HEK293 (cell line): ENCODE measurements at regions not wholly inside any gene's neighbourhood (a gene's known extent, or its start where the extent isn't known, plus 50 kb on each side); places are given as distances from the start of the nearest gene placed in this dataset.

Source experiments
- CTCF ChIA-PET: fragments of 350-600 bp; formaldehyde crosslinking; extraction: SDS; loops from one replicate; lab custom pipeline; 2021; ENCODE audit warnings: antibody characterized with exemption; lab: Yijun Ruan, JAX
- POLR2A ChIA-PET: fragments of 300-600 bp; formaldehyde crosslinking; extraction: SDS; loops from one replicate; lab custom pipeline; 2020; ENCODE audit warnings: antibody characterized with exemption, inconsistent platforms; lab: Yijun Ruan, JAX
- H3K27ac ChIP-seq: fragments of 200-500 bp; sonication (Bioruptor generic); 2 replicates; pipeline ENCODE4 v1.5.1; 2014; ENCODE audit warnings: low read depth, low read length, control low read depth, inconsistent platforms; ENCODE audit errors: extremely low read depth
- H3K36me3 ChIP-seq, 2 experiments: fragments of 200-500 bp in 1 of 2; sonication (Bioruptor generic) in 1 of 2; 1 replicate in 1 of 2; 2 replicates in 1 of 2; pipeline ENCODE4 v1.5.1; 2014 to 2017; ENCODE audit warnings: inconsistent platforms in 2 of 2, low read length in 2 of 2; ENCODE audit not compliant: control insufficient read depth in 2 of 2, insufficient read depth in 1 of 2
- H3K4me1 ChIP-seq: fragments of 200-500 bp; sonication (Bioruptor generic); 2 replicates; pipeline ENCODE4 v1.5.1; 2014; ENCODE audit warnings: mild to moderate bottlenecking, low read length, inconsistent platforms; ENCODE audit not compliant: control insufficient read depth, insufficient read depth
- H3K4me3 ChIP-seq: 2 replicates; pipeline ENCODE4 v1.5.1; 2011; ENCODE audit warnings: low read depth, mild to moderate bottlenecking, control low read depth, low read length, moderate library complexity
- H3K9me3 ChIP-seq: fragments of 200-500 bp; sonication (Bioruptor generic); 2 replicates; pipeline ENCODE4 v1.5.1; 2014; ENCODE audit warnings: low read depth, low read length, inconsistent platforms; ENCODE audit not compliant: control insufficient read depth, insufficient read depth
- BCL11B ChIP-seq: fragments of 450-650 bp; formaldehyde crosslinking; IDR thresholded peaks from 2 replicates; pipeline ENCODE4 v1.5.1; 2016; ENCODE audit warnings: low read depth, missing biosample characterization, missing genetic modification characterization
- GLI4 ChIP-seq: fragments of 450-650 bp; formaldehyde crosslinking; IDR thresholded peaks from 2 replicates; pipeline ENCODE4 v1.5.1; 2016; ENCODE audit warnings: missing biosample characterization, missing genetic modification characterization
- IKZF3 ChIP-seq: fragments of 450-650 bp; IDR thresholded peaks from 2 replicates; pipeline ENCODE4 v1.5.0; 2018; ENCODE audit warnings: missing biosample characterization, mild to moderate bottlenecking, missing genetic modification characterization, moderate library complexity
- KLF8 ChIP-seq: fragments of 450-650 bp; formaldehyde crosslinking; IDR thresholded peaks from 2 replicates; pipeline ENCODE4 v1.5.1; 2016; ENCODE audit warnings: missing biosample characterization, missing genetic modification characterization
- PRDM10 ChIP-seq: fragments of 450-650 bp; formaldehyde crosslinking; IDR thresholded peaks from 2 replicates; pipeline ENCODE4 v1.5.1; 2016; ENCODE audit warnings: missing biosample characterization, missing genetic modification characterization
- PRDM6 ChIP-seq: fragments of 450-650 bp; formaldehyde crosslinking; IDR thresholded peaks from 2 replicates; pipeline ENCODE4 v1.5.1; 2017; ENCODE audit warnings: missing biosample characterization, missing genetic modification characterization
- RBAK ChIP-seq: fragments of 450-650 bp; formaldehyde crosslinking; IDR thresholded peaks from 2 replicates; pipeline ENCODE4 v1.5.1; 2016; ENCODE audit warnings: missing biosample characterization, missing genetic modification characterization
- ZBTB1 ChIP-seq: fragments of 450-650 bp; formaldehyde crosslinking; IDR thresholded peaks from 2 replicates; pipeline ENCODE4 v1.5.1; 2016; ENCODE audit warnings: missing biosample characterization, missing genetic modification characterization
- ZBTB8A ChIP-seq: fragments of 450-650 bp; formaldehyde crosslinking; IDR thresholded peaks from 2 replicates; pipeline ENCODE4 v1.5.1; 2016; ENCODE audit warnings: missing biosample characterization, missing genetic modification characterization
- ZNF10 ChIP-seq: fragments of 450-650 bp; formaldehyde crosslinking; IDR thresholded peaks from 2 replicates; pipeline ENCODE4 v1.5.1; 2017; ENCODE audit warnings: missing biosample characterization, missing genetic modification characterization
- ZNF114 ChIP-seq: fragments of 450-650 bp; formaldehyde crosslinking; IDR thresholded peaks from 2 replicates; pipeline ENCODE4 v1.5.0; 2017; ENCODE audit warnings: missing biosample characterization, missing genetic modification characterization
- ZNF121 ChIP-seq: fragments of 450-650 bp; formaldehyde crosslinking; IDR thresholded peaks from 2 replicates; pipeline ENCODE4 v1.5.1; 2016; ENCODE audit warnings: missing biosample characterization, missing genetic modification characterization
- ZNF174 ChIP-seq: fragments of 450-650 bp; formaldehyde crosslinking; IDR thresholded peaks from 2 replicates; pipeline ENCODE4 v1.5.0; 2017; ENCODE audit warnings: missing biosample characterization, mild to moderate bottlenecking, missing genetic modification characterization
- ZNF311 ChIP-seq: fragments of 450-650 bp; formaldehyde crosslinking; IDR thresholded peaks from 2 replicates; pipeline ENCODE4 v1.5.1; 2017; ENCODE audit warnings: missing biosample characterization, missing genetic modification characterization, borderline replicate concordance
- ZNF398 ChIP-seq: fragments of 450-650 bp; formaldehyde crosslinking; IDR thresholded peaks from 2 replicates; pipeline ENCODE4 v1.5.1; 2017; ENCODE audit warnings: missing biosample characterization, missing genetic modification characterization
- ZNF426 ChIP-seq: fragments of 450-650 bp; formaldehyde crosslinking; IDR thresholded peaks from 2 replicates; pipeline ENCODE4 v1.5.1; 2017; ENCODE audit warnings: missing biosample characterization, missing genetic modification characterization, mild to moderate bottlenecking, inconsistent platforms, moderate library complexity
- ZNF48 ChIP-seq: fragments of 450-650 bp; formaldehyde crosslinking; IDR thresholded peaks from 2 replicates; pipeline ENCODE4 v1.5.1; 2016; ENCODE audit warnings: missing biosample characterization, missing genetic modification characterization
- ZNF626 ChIP-seq: fragments of 450-650 bp; sonication (Bioruptor Pico); formaldehyde crosslinking; IDR thresholded peaks from 2 replicates; pipeline ENCODE4 v1.5.1; 2018; ENCODE audit warnings: missing biosample characterization, missing genetic modification characterization, inconsistent platforms
- ZNF707 ChIP-seq: fragments of 450-650 bp; formaldehyde crosslinking; IDR thresholded peaks from 2 replicates; pipeline ENCODE4 v1.5.1; 2016; ENCODE audit warnings: missing biosample characterization, missing genetic modification characterization
- ZNF843 ChIP-seq: fragments of 450-650 bp; formaldehyde crosslinking; IDR thresholded peaks from 2 replicates; pipeline ENCODE4 v1.5.1; 2016; ENCODE audit warnings: missing biosample characterization, missing genetic modification characterization
- TF ChIP-seq, protein P1 (sequence below): fragments of 450-650 bp; formaldehyde crosslinking; IDR thresholded peaks from 2 replicates; pipeline ENCODE4 v1.5.1; 2016; ENCODE audit warnings: missing biosample characterization, missing genetic modification characterization
- TF ChIP-seq, protein P2 (sequence below): fragments of 450-650 bp; formaldehyde crosslinking; IDR thresholded peaks from 2 replicates; pipeline ENCODE4 v1.5.1; 2016; ENCODE audit warnings: missing biosample characterization, missing genetic modification characterization

GRCh38 chr3:184491867-184492615 is 69.5 kb upstream of the EPHB3 start (continued):
- no peak for TF ChIP-seq ZNF174 (tag by site-specific recombination)
- no peak for TF ChIP-seq ZNF121 (tag by site-specific recombination)
- TF ChIP-seq ZBTB8A (tag by site-specific recombination), result no peak
- no peak for TF ChIP-seq RBAK (tag by site-specific recombination)
- no peak for TF ChIP-seq ZNF426 (tag by site-specific recombination)
- TF ChIP-seq KLF8 (tag by site-specific recombination), result no peak
- TF ChIP-seq ZNF114 (tag by site-specific recombination), result no peak
- no peak for TF ChIP-seq ZNF707 (tag by site-specific recombination)
- no peak for TF ChIP-seq PRDM6 (tag by site-specific recombination)

DNA sequence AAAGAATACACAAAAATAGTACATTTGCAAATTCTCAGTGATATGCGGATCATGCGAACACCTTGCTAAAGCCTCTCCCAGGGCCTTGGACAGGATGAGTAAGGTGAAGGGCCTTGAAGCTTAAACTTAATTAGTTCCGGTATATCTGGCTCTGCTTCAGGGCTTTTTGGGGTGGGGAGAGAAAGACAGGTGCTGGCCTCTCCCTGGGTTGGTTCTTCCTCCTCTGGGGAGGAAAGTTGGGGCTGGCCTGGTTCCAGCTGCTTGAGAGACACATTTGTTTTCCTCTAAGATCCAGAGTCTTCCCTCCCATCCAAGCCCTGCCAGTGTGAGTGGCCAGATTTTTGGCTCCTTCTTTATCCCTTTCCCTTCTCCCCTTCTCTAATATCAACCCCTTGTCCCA is 64.7 kb upstream of the EPHB3 start:
- no peak overlapping the region for H3K27ac ChIP-seq
- no peaks in the 10 kb centered on the region for H3K9me3 ChIP-seq
- H3K4me1 ChIP-seq, result no peaks in the 10 kb centered on the region
- no peak overlapping the region for H3K4me3 ChIP-seq
- no peaks in the 10 kb centered on the region for H3K36me3 ChIP-seq
- TF ChIP-seq ZNF398, result peak; percentile 31; the same call in 1 of the 2 replicates
- TF ChIP-seq PRDM10, result 0 out of 2 replicates have a peak, but pooled peaks have one; percentile 0
- TF ChIP-seq ZNF10, result no peak
- ChIA-PET POLR2A (no interaction called here), CTCF (interaction anchor here (0.7 kb wide), 1 partner anchor 28 kb away, joined by 3 read pairs; no protein-coding TSS in a partner anchor)

DNA sequence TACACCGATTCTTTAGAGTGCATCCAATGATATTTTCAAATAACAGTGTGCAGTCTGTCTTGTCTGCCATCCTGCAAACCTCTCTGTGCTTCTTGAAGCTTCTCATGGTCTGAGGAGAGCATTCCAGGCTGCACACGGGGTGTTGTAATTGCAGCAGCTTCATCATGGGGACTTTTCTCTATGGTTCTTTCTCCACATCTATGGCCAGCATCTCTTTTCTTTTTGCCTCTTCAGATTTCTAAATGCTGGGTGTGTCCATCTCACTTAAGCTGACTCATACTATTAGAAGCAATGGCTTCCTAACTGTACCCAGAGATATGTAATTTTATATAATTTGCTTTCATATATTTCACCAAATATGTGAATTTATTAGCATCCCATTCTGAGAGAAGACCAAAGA is 63.8 kb upstream of the EPHB3 start:
- no peaks in the 10 kb centered on the region for H3K36me3 ChIP-seq
- POLR2A ChIA-PET, result no interaction called here
- TF ChIP-seq, protein P1, sequence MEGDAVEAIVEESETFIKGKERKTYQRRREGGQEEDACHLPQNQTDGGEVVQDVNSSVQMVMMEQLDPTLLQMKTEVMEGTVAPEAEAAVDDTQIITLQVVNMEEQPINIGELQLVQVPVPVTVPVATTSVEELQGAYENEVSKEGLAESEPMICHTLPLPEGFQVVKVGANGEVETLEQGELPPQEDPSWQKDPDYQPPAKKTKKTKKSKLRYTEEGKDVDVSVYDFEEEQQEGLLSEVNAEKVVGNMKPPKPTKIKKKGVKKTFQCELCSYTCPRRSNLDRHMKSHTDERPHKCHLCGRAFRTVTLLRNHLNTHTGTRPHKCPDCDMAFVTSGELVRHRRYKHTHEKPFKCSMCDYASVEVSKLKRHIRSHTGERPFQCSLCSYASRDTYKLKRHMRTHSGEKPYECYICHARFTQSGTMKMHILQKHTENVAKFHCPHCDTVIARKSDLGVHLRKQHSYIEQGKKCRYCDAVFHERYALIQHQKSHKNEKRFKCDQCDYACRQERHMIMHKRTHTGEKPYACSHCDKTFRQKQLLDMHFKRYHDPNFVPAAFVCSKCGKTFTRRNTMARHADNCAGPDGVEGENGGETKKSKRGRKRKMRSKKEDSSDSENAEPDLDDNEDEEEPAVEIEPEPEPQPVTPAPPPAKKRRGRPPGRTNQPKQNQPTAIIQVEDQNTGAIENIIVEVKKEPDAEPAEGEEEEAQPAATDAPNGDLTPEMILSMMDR, result no peak
- TF ChIP-seq ZNF48 (tag by site-specific recombination) (no peak), ZNF707 (tag by site-specific recombination) (no peak), BCL11B (tag by site-specific recombination) (no peak), ZNF311 (tag by site-specific recombination) (no peak), GLI4 (tag by site-specific recombination) (no peak), ZNF626 (no peak), ZNF843 (no peak), IKZF3 (tag by site-specific recombination) (no peak), ZBTB1 (tag by site-specific recombination) (no peak)
- TF ChIP-seq, protein P2, sequence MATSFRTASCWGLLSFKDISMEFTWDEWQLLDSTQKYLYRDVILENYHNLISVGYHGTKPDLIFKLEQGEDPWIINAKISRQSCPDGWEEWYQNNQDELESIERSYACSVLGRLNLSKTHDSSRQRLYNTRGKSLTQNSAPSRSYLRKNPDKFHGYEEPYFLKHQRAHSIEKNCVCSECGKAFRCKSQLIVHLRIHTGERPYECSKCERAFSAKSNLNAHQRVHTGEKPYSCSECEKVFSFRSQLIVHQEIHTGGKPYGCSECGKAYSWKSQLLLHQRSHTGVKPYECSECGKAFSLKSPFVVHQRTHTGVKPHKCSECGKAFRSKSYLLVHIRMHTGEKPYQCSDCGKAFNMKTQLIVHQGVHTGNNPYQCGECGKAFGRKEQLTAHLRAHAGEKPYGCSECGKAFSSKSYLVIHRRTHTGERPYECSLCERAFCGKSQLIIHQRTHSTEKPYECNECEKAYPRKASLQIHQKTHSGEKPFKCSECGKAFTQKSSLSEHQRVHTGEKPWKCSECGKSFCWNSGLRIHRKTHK (tag by site-specific recombination), result no peak
- H3K4me3 ChIP-seq, result no peak overlapping the region
- CTCF ChIA-PET, result interaction anchor here (0.7 kb wide), 2 partner anchors 15 to 29 kb away, joined by 3 to 4 read pairs; no protein-coding TSS in a partner anchor
- H3K4me1 ChIP-seq, result no peaks in the 10 kb centered on the region
- H3K27ac ChIP-seq, result no peak overlapping the region
- no peaks in the 10 kb centered on the region for H3K9me3 ChIP-seq
